ENCODE measurements at regions not wholly inside any gene's neighbourhood (a gene's known extent, or its start where the extent isn't known, plus 50 kb on each side); places are given as distances from the start of the nearest gene placed in this dataset.

DNA sequence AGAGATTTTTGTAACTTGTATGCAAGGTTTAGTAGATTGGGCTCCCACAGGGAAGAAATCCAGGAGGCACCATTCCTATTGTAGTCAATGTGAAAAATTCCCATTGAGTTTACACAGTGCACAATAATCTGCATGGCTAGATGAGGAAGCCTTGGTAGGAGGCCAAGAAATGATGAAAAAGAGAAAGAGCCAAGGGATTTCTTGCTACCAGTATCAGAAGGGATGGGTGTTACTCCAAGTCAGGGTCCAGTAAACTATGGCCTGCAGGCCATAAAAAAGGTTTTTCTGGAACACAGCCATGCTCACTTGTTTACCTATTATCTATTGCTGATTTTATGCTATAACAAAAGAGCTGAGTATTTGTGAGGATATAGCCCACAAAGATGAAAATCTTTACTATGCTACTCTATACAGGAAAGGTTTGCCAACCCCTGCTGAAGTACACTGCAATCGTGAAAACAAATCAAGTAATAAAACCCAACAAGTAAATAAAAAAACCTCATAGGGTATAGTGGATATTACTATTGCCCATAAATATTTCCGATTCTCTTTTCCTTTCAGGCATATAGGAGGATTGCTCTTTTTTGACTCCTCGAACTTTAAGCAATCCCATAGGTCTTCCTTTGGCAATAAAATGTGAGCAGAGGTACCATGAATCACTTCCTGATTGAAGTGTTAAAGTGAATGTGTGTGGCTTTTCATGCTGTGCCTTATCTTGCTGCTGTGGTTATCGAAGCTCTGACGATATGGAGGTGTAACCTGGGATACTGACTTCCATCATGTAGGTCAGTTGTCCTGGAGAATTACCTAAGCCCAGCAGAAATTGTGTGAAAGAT, 256.3 kb upstream of the MAGI2 start:
- DNase-seq: peak in 1 of 2 donors; percentile 6
- TF ChIP-seq, protein P1, sequence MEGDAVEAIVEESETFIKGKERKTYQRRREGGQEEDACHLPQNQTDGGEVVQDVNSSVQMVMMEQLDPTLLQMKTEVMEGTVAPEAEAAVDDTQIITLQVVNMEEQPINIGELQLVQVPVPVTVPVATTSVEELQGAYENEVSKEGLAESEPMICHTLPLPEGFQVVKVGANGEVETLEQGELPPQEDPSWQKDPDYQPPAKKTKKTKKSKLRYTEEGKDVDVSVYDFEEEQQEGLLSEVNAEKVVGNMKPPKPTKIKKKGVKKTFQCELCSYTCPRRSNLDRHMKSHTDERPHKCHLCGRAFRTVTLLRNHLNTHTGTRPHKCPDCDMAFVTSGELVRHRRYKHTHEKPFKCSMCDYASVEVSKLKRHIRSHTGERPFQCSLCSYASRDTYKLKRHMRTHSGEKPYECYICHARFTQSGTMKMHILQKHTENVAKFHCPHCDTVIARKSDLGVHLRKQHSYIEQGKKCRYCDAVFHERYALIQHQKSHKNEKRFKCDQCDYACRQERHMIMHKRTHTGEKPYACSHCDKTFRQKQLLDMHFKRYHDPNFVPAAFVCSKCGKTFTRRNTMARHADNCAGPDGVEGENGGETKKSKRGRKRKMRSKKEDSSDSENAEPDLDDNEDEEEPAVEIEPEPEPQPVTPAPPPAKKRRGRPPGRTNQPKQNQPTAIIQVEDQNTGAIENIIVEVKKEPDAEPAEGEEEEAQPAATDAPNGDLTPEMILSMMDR (IDR thresholded peaks at IDR 0.05): no peak
- TF ChIP-seq POLR2A (IDR thresholded peaks at IDR 0.05): no peak
- no peak for TF ChIP-seq EP300 (IDR thresholded peaks at IDR 0.05)
- TF ChIP-seq POLR2AphosphoS5 (IDR thresholded peaks at IDR 0.05): peak in 1 of 3 donors; percentile 8

DNA sequence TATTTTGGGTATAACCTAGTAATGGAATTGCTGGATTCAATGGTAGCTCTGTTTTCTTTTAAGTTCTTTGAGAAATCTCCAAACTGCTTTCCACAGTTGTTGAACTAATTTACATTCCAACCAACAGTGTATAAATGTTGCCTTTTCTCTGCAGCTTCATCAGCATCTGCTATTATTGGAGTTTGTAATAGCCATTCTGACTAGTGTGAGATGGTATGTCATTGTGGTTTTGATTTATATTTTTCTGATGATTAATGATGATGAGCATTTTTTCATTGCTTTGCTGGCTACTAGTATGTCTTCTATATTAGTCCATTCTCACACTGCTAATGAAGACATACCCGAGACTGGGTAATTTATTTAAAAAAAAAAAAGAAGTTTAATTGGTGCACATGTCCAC, 248.6 kb upstream of the MAGI2 start:
- Histone ChIP-seq H3K4me1 (no peaks in the 10 kb centered on the region), H3K36me3 (no peaks in the 10 kb centered on the region), H3K27me3 (no peaks in the 10 kb centered on the region), H3K9me3 (peaks cover 0 to 4% (median 0%) of the 10 kb centered on the region in 4 donors), H3K4me3 (no peak overlapping the region), H3K27ac (no peak overlapping the region)
- TF ChIP-seq, protein P1 (IDR thresholded peaks at IDR 0.05): no peak
- TF ChIP-seq POLR2AphosphoS5 (IDR thresholded peaks at IDR 0.05) (no peak), EP300 (IDR thresholded peaks at IDR 0.05) (no peak), POLR2A (IDR thresholded peaks at IDR 0.05) (no peak)
- intact Hi-C loops (cut with DNase I; ENCODE audit: low total_unique reads): no loop called here
- DNase-seq: no peak
- WGBS, 5 donors: 75 to 94% (median 90%) methylated on average over 1 of the region's 1 CpG

More for the DNA sequence above, 256.3 kb upstream of the MAGI2 start:
- Histone ChIP-seq H3K27ac (no peak overlapping the region), H3K4me3 (no peak overlapping the region), H3K9me3 (no peaks in the 10 kb centered on the region), H3K36me3 (no peaks in the 10 kb centered on the region), H3K4me1 (no peaks in the 10 kb centered on the region), H3K27me3 (no peaks in the 10 kb centered on the region)
- intact Hi-C loops (cut with DNase I; ENCODE audit: low total_unique reads): no loop called here
- 38 to 54% (median 48%) methylated on average over 5 of the region's 5 CpGs for WGBS, 5 donors

DNA sequence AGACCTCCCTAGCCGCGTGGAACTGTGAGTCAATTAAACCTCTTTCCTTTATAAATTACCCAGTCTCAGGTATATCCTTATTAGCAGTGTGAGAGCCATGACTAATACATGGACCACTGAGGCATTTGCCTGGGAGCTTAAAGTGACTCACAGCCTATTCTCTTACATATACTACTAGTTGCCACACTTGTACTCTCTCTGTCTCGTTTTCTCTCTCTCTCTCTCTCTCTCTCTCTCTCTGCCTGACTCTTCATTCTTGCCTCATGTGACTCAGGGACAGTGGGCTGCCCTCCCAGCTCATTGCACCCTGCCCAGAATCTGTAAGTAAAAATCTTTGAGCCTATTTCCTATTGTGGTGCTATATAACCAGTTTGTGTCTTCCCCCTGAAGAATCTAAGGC, 238.5 kb upstream of the MAGI2 start:
- intact Hi-C loops (cut with DNase I; ENCODE audit: low total_unique reads): no loop called here
- no peak for TF ChIP-seq POLR2AphosphoS5 (IDR thresholded peaks at IDR 0.05)
- Histone ChIP-seq H3K27me3 (no peaks in the 10 kb centered on the region), H3K4me1 (no peaks in the 10 kb centered on the region), H3K9me3 (no peaks in the 10 kb centered on the region), H3K36me3 (no peaks in the 10 kb centered on the region), H3K27ac (no peak overlapping the region), H3K4me3 (no peak overlapping the region)
- DNase-seq: no peak
- WGBS, 5 donors: 62 to 88% (median 82%) methylated on average over 3 of the region's 3 CpGs

DNA sequence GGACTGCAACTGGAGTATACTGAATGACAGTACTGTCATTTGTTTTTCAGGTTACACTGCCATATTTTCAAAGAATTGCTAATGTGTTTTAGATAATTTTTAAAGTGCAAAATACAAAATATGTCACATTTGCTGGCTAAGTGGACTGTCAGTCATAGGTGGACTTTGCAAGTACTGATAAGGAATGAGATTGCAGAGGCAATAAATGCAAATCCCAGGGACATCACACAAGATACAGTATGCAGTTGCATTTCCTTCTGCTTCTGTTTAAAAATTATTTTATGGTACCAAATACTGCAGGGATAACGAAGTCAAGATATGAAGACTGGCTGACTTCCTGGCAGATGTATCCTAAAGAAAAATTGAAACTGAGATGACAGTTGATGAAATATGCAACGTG, 237.6 kb upstream of the MAGI2 start:
- H3K9me3 ChIP-seq: no peaks in the 10 kb centered on the region
- H3K4me3 ChIP-seq: no peak overlapping the region
- WGBS, 5 donors: 57 to 80% (median 73%) methylated on average over 2 of the region's 2 CpGs
- DNase-seq: no peak
- TF ChIP-seq EP300 (IDR thresholded peaks at IDR 0.05): no peak
- no peak for TF ChIP-seq POLR2AphosphoS5 (IDR thresholded peaks at IDR 0.05)
- TF ChIP-seq, protein P1 (IDR thresholded peaks at IDR 0.05): no peak
- TF ChIP-seq POLR2A (IDR thresholded peaks at IDR 0.05): no peak
- H3K27me3 ChIP-seq: no peaks in the 10 kb centered on the region
- intact Hi-C loops (cut with DNase I; ENCODE audit: low total_unique reads): no loop called here
- no peak overlapping the region for H3K27ac ChIP-seq
- H3K36me3 ChIP-seq: no peaks in the 10 kb centered on the region
- no peaks in the 10 kb centered on the region for H3K4me1 ChIP-seq

DNA sequence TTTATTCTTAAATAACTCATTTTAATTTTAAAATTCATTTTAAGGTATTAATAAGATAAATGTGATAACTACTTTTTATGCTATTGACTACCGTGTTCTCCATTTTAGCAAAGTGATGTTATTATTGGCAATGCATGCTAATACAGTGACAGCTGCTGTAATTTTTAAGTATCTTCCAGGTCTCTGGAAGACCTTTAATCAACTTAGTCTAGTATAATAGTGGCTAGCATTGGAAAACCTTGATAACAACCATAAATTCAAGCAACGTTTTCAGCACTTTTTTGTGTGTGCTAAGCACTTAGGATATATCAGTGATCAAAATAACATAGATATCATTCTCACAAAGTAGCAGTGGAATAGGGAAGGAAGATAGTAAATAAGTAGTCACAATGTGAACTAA, 230.9 kb upstream of the MAGI2 start:
- H3K27ac ChIP-seq: no peak overlapping the region
- H3K4me1 ChIP-seq: no peaks in the 10 kb centered on the region
- no peak for DNase-seq
- H3K9me3 ChIP-seq: peaks cover 0 to 5% (median 2%) of the 10 kb centered on the region in 4 donors
- H3K27me3 ChIP-seq: no peaks in the 10 kb centered on the region
- no peak overlapping the region for H3K4me3 ChIP-seq
- no peak for TF ChIP-seq POLR2A (IDR thresholded peaks at IDR 0.05)
- TF ChIP-seq, protein P1 (IDR thresholded peaks at IDR 0.05): no peak
- no peak for TF ChIP-seq EP300 (IDR thresholded peaks at IDR 0.05)
- no peak for TF ChIP-seq POLR2AphosphoS5 (IDR thresholded peaks at IDR 0.05)
- 56 to 73% (median 64%) methylated on average over 2 of the region's 2 CpGs for WGBS, 5 donors
- intact Hi-C loops (cut with DNase I; ENCODE audit: low total_unique reads): no loop called here
- no peaks in the 10 kb centered on the region for H3K36me3 ChIP-seq

Data from stomach (tissue), 8 donors.